ENCODE measurements at regions not wholly inside any gene's neighbourhood (a gene's known extent, or its start where the extent isn't known, plus 50 kb on each side); places are given as distances from the start of the nearest gene placed in this dataset.

DNA sequence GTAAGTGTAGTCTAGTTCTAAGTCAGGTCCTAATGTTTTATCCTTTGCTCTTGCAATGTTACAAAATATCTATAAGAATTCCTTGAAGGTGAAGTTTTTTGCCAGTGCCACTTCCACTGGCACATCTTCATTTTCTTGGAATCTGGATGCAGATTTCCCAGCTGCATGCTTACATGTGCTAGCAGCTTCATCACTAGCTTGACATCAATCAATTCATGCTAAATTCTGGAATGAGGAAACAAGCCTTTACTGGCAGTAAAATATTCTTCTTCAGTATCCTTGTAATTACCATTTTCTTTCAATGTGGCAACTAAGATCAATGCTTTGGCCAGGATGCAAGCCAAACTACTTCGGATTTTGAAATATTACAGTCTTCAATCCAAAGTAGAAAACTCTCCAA is 200.6 kb upstream of the SIX2 start:
- no peak overlapping the region for H3K27ac ChIP-seq (ENCODE audit: low read depth, low read length)
- H3K36me3 ChIP-seq (ENCODE audit: control insufficient read depth, insufficient read depth, low read length): no peaks in the 10 kb centered on the region
- no peaks in the 10 kb centered on the region for H3K9me3 ChIP-seq (ENCODE audit: control insufficient read depth, insufficient read depth, low read depth, low read length)
- H3K4me3 ChIP-seq (ENCODE audit: low read depth, low read length): no peak overlapping the region
- H3K27me3 ChIP-seq (ENCODE audit: control insufficient read depth, insufficient read depth, low read length): no peaks in the 10 kb centered on the region
- H3K9ac ChIP-seq (ENCODE audit: low read length): no peak overlapping the region
- no peaks in the 10 kb centered on the region for H3K4me1 ChIP-seq (ENCODE audit: control insufficient read depth, insufficient read depth, low read length)

DNA sequence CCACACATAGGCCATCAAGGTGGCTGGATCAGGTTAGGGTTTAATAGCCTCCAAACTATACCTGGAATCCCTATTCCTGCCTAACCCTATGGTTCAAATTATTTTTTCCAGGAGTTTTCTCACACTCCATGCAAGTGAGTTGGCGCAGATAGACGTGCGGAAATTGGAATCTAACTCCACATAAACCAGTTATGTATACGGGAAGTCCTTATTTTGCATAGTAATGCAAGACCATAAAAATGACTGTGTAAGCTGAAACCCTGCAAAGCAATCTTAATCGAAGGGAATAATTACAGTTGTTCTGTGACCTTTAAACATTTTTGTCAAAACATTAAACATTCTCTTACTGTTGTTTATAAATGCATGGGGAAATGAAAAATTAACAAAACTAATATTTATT is 200.1 kb upstream of the SIX2 start:
- Histone ChIP-seq H3K27ac (ENCODE audit: low read depth, low read length) (no peak overlapping the region), H3K4me3 (ENCODE audit: low read depth, low read length) (no peak overlapping the region)

DNA sequence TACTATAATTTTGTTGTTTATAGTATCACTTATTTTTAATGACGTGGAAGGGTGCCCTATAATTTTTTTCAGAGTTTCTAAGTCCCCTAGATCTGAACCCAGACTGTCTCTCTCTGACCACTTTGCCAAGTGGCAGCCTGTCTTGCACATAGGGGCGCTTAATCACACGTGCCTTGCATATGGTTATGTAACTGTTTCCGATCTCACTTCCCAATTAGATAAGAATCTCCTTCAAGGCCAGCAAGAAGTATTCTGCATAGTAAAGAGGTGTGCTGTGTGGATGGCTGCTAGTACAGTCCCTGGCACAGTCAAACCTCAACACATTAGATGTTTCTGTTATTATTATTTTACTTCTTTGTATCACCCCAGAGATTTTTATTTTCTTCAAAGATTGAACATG is 197.8 kb upstream of the SIX2 start:
- H3K9ac ChIP-seq (ENCODE audit: low read length): no peak overlapping the region
- no peaks in the 10 kb centered on the region for H3K9me3 ChIP-seq (ENCODE audit: control insufficient read depth, insufficient read depth, low read depth, low read length)
- no peaks in the 10 kb centered on the region for H3K36me3 ChIP-seq (ENCODE audit: control insufficient read depth, insufficient read depth, low read length)
- no peak overlapping the region for H3K4me3 ChIP-seq (ENCODE audit: low read depth, low read length)
- H3K4me1 ChIP-seq (ENCODE audit: control insufficient read depth, insufficient read depth, low read length): no peaks in the 10 kb centered on the region
- H3K27ac ChIP-seq (ENCODE audit: low read depth, low read length): no peak overlapping the region
- H3K27me3 ChIP-seq (ENCODE audit: control insufficient read depth, insufficient read depth, low read length): no peaks in the 10 kb centered on the region

More for the DNA sequence above, 200.1 kb upstream of the SIX2 start:
- Histone ChIP-seq H3K36me3 (ENCODE audit: control insufficient read depth, insufficient read depth, low read length) (no peaks in the 10 kb centered on the region), H3K9me3 (ENCODE audit: control insufficient read depth, insufficient read depth, low read depth, low read length) (no peaks in the 10 kb centered on the region), H3K9ac (ENCODE audit: low read length) (no peak overlapping the region), H3K4me1 (ENCODE audit: control insufficient read depth, insufficient read depth, low read length) (no peaks in the 10 kb centered on the region), H3K27me3 (ENCODE audit: control insufficient read depth, insufficient read depth, low read length) (no peaks in the 10 kb centered on the region)

DNA sequence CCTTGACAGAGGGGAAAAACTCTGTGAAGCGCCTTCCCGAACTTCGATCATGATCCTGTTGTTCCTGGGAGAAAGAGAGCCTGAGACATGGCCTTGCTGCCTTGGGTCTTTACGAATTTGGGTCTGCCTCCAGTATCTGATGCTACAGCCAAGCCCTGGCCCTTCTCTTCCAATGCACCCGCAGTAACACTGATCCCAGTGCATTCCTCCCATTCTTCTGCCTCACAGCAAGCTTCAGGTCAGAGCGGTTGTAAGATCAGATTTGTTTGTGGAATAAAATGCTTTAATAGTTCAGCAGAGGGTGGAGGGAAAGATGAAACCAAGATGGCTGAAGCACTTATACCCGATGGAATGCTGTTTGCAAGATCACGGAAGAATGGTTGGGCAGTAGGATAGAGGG is 196.7 kb upstream of the SIX2 start:
- Histone ChIP-seq H3K9ac (ENCODE audit: low read length) (no peak overlapping the region), H3K36me3 (ENCODE audit: control insufficient read depth, insufficient read depth, low read length) (no peaks in the 10 kb centered on the region), H3K4me3 (ENCODE audit: low read depth, low read length) (no peak overlapping the region), H3K27me3 (ENCODE audit: control insufficient read depth, insufficient read depth, low read length) (no peaks in the 10 kb centered on the region), H3K4me1 (ENCODE audit: control insufficient read depth, insufficient read depth, low read length) (no peaks in the 10 kb centered on the region), H3K9me3 (ENCODE audit: control insufficient read depth, insufficient read depth, low read depth, low read length) (no peaks in the 10 kb centered on the region), H3K27ac (ENCODE audit: low read depth, low read length) (no peak overlapping the region)

DNA sequence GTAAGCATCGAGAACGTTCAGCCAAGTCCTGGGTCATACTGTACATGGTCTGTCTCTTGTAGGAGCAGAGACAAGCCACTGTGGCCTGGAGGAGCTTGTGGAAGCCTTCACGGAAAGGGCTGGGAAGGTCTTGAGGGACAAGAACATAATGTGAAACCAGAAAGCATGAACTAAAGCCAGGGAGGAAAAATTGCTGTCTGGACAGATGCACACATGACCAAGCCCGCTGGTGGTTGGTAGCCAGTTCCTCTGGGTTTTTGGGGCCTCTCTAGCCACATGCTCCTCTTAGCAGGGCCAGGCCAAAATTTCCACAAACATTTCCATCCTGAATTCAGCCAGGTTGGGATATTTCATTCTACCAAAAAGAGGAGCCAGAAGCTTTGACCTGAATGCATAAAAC is 196.2 kb upstream of the SIX2 start:
- no peak overlapping the region for H3K4me3 ChIP-seq (ENCODE audit: low read depth, low read length)
- no peak overlapping the region for H3K9ac ChIP-seq (ENCODE audit: low read length)
- no peak overlapping the region for H3K27ac ChIP-seq (ENCODE audit: low read depth, low read length)
- H3K4me1 ChIP-seq (ENCODE audit: control insufficient read depth, insufficient read depth, low read length): no peaks in the 10 kb centered on the region
- no peaks in the 10 kb centered on the region for H3K9me3 ChIP-seq (ENCODE audit: control insufficient read depth, insufficient read depth, low read depth, low read length)
- H3K27me3 ChIP-seq (ENCODE audit: control insufficient read depth, insufficient read depth, low read length): no peaks in the 10 kb centered on the region
- no peaks in the 10 kb centered on the region for H3K36me3 ChIP-seq (ENCODE audit: control insufficient read depth, insufficient read depth, low read length)

DNA sequence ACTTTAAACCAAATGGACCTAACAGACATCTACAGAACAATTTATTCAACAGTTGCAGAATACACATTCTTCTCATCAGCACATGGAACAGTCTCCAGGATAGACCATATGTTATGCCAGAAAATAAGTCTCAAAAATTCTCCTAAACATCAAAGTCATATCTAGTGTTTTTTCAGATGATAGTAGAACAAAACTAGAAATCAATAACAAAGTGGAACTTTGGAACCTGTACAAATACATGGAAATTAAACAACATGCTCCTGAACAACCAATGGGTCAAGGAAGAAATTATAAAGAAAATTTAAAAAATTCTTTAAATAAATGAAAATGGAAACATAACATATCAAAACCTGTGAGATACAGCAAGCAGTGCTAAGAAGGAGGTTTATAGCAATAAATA is 194.1 kb upstream of the SIX2 start:
- no peak overlapping the region for H3K9ac ChIP-seq (ENCODE audit: low read length)
- H3K27me3 ChIP-seq (ENCODE audit: control insufficient read depth, insufficient read depth, low read length): no peaks in the 10 kb centered on the region
- no peak overlapping the region for H3K4me3 ChIP-seq (ENCODE audit: low read depth, low read length)
- H3K36me3 ChIP-seq (ENCODE audit: control insufficient read depth, insufficient read depth, low read length): no peaks in the 10 kb centered on the region
- no peak overlapping the region for H3K27ac ChIP-seq (ENCODE audit: low read depth, low read length)
- no peaks in the 10 kb centered on the region for H3K9me3 ChIP-seq (ENCODE audit: control insufficient read depth, insufficient read depth, low read depth, low read length)
- no peaks in the 10 kb centered on the region for H3K4me1 ChIP-seq (ENCODE audit: control insufficient read depth, insufficient read depth, low read length)

DNA sequence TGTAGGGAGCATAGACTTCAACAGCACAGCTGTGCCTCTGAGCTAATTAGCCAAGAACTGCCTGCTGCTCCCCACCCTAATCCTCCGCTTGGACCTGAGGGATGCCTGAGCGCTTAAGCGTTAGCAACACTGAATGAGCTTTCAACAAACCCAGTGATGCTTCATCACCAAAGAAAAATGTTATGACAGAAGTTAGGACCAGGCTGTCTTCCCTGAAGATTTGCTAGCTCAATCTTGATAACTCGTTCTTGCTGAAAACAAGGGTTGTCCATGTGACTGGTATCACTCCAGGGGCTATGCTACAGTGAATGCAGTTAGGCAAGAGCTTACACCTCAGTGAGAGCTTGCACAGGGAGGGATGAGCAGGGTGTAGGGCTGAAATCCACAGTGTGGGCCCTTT is 190.7 kb upstream of the SIX2 start:
- H3K4me3 ChIP-seq (ENCODE audit: low read depth, low read length): no peak overlapping the region
- no peaks in the 10 kb centered on the region for H3K36me3 ChIP-seq (ENCODE audit: control insufficient read depth, insufficient read depth, low read length)
- H3K9ac ChIP-seq (ENCODE audit: low read length): no peak overlapping the region
- H3K9me3 ChIP-seq (ENCODE audit: control insufficient read depth, insufficient read depth, low read depth, low read length): no peaks in the 10 kb centered on the region
- H3K27ac ChIP-seq (ENCODE audit: low read depth, low read length): no peak overlapping the region
- H3K4me1 ChIP-seq (ENCODE audit: control insufficient read depth, insufficient read depth, low read length): no peaks in the 10 kb centered on the region
- no peaks in the 10 kb centered on the region for H3K27me3 ChIP-seq (ENCODE audit: control insufficient read depth, insufficient read depth, low read length)

DNA sequence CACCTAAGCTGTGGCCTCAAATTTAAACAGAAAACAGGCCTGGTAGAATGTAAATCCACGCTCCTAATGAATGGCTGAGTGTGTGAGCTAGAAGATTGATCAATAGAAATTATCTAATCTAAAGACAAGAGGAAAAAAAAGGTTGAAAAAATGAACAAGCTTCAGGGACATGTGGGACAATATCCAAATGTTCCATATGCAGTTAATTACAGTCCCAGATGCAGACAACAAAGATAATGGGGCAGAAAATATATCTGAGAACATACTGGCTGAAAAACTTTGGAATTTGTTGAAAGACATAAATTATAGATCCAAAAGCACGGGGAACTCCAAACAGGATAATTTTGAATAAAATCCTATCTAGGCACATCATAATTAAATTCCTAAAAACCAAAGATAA is 186.7 kb upstream of the SIX2 start:
- Histone ChIP-seq H3K27me3 (ENCODE audit: control insufficient read depth, insufficient read depth, low read length) (no peaks in the 10 kb centered on the region), H3K9me3 (ENCODE audit: control insufficient read depth, insufficient read depth, low read depth, low read length) (no peaks in the 10 kb centered on the region), H3K9ac (ENCODE audit: low read length) (no peak overlapping the region), H3K36me3 (ENCODE audit: control insufficient read depth, insufficient read depth, low read length) (no peaks in the 10 kb centered on the region), H3K4me1 (ENCODE audit: control insufficient read depth, insufficient read depth, low read length) (peaks cover 9% of the 10 kb centered on the region), H3K27ac (ENCODE audit: low read depth, low read length) (no peak overlapping the region), H3K4me3 (ENCODE audit: low read depth, low read length) (no peak overlapping the region)

DNA sequence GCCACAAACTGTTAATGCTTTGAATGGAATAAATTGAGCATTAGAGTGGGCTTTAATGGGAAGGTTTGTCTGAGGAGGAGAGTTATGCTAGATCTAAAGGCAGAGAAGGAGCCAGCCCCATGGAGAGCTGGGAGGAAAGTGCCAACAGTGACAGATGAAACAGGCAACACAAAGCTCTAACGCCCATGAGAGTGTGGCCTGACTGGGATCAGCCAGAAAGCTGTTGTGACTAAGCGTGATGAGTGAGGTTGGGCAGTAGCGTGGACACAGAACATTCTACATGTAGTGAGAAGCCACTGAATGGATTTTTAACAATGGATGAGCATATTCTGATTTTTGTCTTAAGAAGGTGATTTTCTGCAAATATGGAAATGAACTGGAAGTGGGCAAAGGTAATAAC is 185.3 kb upstream of the SIX2 start:
- no peak overlapping the region for H3K9ac ChIP-seq (ENCODE audit: low read length)
- no peak overlapping the region for H3K4me3 ChIP-seq (ENCODE audit: low read depth, low read length)
- H3K27me3 ChIP-seq (ENCODE audit: control insufficient read depth, insufficient read depth, low read length): no peaks in the 10 kb centered on the region
- H3K27ac ChIP-seq (ENCODE audit: low read depth, low read length): no peak overlapping the region
- H3K4me1 ChIP-seq (ENCODE audit: control insufficient read depth, insufficient read depth, low read length): peaks cover 14% of the 10 kb centered on the region
- no peaks in the 10 kb centered on the region for H3K36me3 ChIP-seq (ENCODE audit: control insufficient read depth, insufficient read depth, low read length)
- no peaks in the 10 kb centered on the region for H3K9me3 ChIP-seq (ENCODE audit: control insufficient read depth, insufficient read depth, low read depth, low read length)

DNA sequence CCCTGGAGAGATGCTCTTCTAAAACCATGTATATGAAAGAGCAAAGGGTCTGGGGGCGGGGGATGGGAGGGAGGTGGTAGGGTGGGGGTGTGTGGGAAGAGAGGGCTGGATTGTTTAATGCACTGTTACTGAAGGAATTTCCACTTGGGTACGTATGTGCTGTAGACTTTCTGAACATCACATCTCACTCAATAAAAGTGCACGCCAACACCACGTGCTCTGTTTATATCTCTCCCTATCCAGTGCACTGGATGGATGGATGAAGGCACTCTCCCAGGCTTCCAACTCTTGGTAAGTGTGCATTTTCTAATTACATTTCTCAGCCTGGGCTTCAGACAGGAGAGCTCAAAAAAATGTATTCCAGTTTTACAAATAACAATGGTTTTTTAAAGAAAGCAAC is 184.3 kb upstream of the SIX2 start:
- H3K9me3 ChIP-seq (ENCODE audit: control insufficient read depth, insufficient read depth, low read depth, low read length): no peaks in the 10 kb centered on the region
- no peaks in the 10 kb centered on the region for H3K27me3 ChIP-seq (ENCODE audit: control insufficient read depth, insufficient read depth, low read length)
- H3K4me3 ChIP-seq (ENCODE audit: low read depth, low read length): no peak overlapping the region
- H3K27ac ChIP-seq (ENCODE audit: low read depth, low read length): no peak overlapping the region
- peaks cover 14% of the 10 kb centered on the region for H3K4me1 ChIP-seq (ENCODE audit: control insufficient read depth, insufficient read depth, low read length)
- no peak overlapping the region for H3K9ac ChIP-seq (ENCODE audit: low read length)
- no peaks in the 10 kb centered on the region for H3K36me3 ChIP-seq (ENCODE audit: control insufficient read depth, insufficient read depth, low read length)

DNA sequence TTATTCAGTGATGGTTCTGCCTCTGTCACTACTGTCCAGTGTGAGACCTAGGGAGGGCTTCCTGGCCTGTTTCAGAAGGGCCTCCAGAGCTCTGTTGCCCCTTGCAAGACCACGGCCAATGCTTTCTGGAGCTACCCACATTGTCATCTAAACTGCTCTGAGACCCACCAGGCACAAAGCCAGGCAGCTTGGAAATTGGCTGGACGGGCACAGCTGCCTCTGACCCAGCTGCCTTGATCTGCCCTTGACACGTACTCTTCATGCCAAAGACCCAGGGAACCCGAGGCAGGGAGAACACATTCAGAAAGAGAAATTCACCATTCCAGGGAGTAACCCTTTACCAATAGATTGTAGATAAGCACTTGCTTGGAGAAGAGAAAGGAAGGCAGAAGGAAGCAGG is 183.7 kb upstream of the SIX2 start:
- H3K27ac ChIP-seq (ENCODE audit: low read depth, low read length): no peak overlapping the region
- no peaks in the 10 kb centered on the region for H3K36me3 ChIP-seq (ENCODE audit: control insufficient read depth, insufficient read depth, low read length)
- no peak overlapping the region for H3K4me3 ChIP-seq (ENCODE audit: low read depth, low read length)
- peaks cover 14% of the 10 kb centered on the region for H3K4me1 ChIP-seq (ENCODE audit: control insufficient read depth, insufficient read depth, low read length)
- no peaks in the 10 kb centered on the region for H3K9me3 ChIP-seq (ENCODE audit: control insufficient read depth, insufficient read depth, low read depth, low read length)
- H3K27me3 ChIP-seq (ENCODE audit: control insufficient read depth, insufficient read depth, low read length): no peaks in the 10 kb centered on the region
- H3K9ac ChIP-seq (ENCODE audit: low read length): no peak overlapping the region

DNA sequence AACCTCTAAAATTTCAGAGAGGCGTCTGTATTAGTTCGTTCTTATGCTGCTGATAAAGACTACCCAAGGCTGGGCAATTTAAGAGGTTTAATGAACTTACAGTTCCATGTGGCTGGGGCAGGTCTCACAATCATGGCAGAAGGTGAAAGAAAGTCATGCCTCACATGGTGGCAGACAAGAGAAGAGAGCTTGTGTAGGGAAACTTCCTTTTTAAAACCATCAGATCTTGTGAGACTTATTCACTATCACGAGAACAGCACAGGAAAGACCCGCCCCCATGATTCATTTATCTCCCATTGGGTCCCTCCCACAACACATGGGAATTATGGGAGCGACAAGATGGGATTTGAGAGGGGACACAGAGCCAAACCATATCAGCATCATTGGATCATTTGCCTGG is 183.2 kb upstream of the SIX2 start:
- Histone ChIP-seq H3K9me3 (ENCODE audit: control insufficient read depth, insufficient read depth, low read depth, low read length) (no peaks in the 10 kb centered on the region), H3K27ac (ENCODE audit: low read depth, low read length) (no peak overlapping the region), H3K27me3 (ENCODE audit: control insufficient read depth, insufficient read depth, low read length) (no peaks in the 10 kb centered on the region; the same call in 1 of the 2 replicates), H3K4me1 (ENCODE audit: control insufficient read depth, insufficient read depth, low read length) (peaks cover 14% of the 10 kb centered on the region), H3K4me3 (ENCODE audit: low read depth, low read length) (no peak overlapping the region), H3K9ac (ENCODE audit: low read length) (no peak overlapping the region), H3K36me3 (ENCODE audit: control insufficient read depth, insufficient read depth, low read length) (no peaks in the 10 kb centered on the region)

Measured in HUES6 (cell line).